GM12891 (cell line): ENCODE measurements at regions not wholly inside any gene's neighbourhood (a gene's known extent, or its start where the extent isn't known, plus 50 kb on each side); places are given as distances from the start of the nearest gene placed in this dataset.

ENCODE experiments used
- POLR2A ChIP-seq: IDR thresholded peaks from 2 replicates; pipeline ENCODE4 v1.6.1; 2011; ENCODE audit warnings: low read depth, low read length, control low read depth
- POLR2AphosphoS5 ChIP-seq: IDR thresholded peaks from 2 replicates; pipeline ENCODE4 v1.6.1; 2011; ENCODE audit warnings: low read depth, low read length, control low read depth
- POU2F2 ChIP-seq: IDR thresholded peaks from 2 replicates; pipeline ENCODE4 v1.6.1; 2011; ENCODE audit warnings: low read depth, mild to moderate bottlenecking, control low read depth, low read length, moderate library complexity
- TAF1 ChIP-seq: IDR thresholded peaks from 2 replicates; pipeline ENCODE4 v1.6.1; 2011; ENCODE audit warnings: low read depth, low read length, control low read depth

GRCh38 chr4:164529486-164529885 lies 224.4 kb upstream of the SMIM31 start:
- TF ChIP-seq POLR2A = no peak
- TF ChIP-seq TAF1 = no peak
- TF ChIP-seq POLR2AphosphoS5 = no peak
- no peak for TF ChIP-seq POU2F2
